GM12878 (cell line): ENCODE measurements at regions not wholly inside any gene's neighbourhood (a gene's known extent, or its start where the extent isn't known, plus 50 kb on each side); places are given as distances from the start of the nearest gene placed in this dataset.
A peak's percentile ranks its signal among the peaks of the same experiment; 100 is the strongest.

ENCODE experiments used
- ATAC-seq: fragments of 200-7000 bp; cut with Tn5 transposase; 3 replicates; pipeline ENCODE4 v1.9.1; 2020; ENCODE audit warnings: mild to moderate bottlenecking, moderate library complexity
- BruUV-seq: library from RNA; stranded (reverse); fragments of 400-500 nt; replicated peaks from 2 replicates; lab custom pipeline; 2021; lab: Mats Ljungman, UMichigan
- CTCF ChIA-PET: fragments of 300-600 bp; sonication (Branson Sonifier 250); formaldehyde crosslinking; extraction: SDS; loops from one replicate; lab custom pipeline; 2021; ENCODE audit warnings: inconsistent platforms; lab: Yijun Ruan, JAX
- POLR2A ChIA-PET: fragments of 350-600 bp; formaldehyde crosslinking; extraction: SDS; loops from one replicate; lab custom pipeline; 2021; ENCODE audit warnings: inconsistent platforms; lab: Charles Lee
- RAD21 ChIA-PET: fragments of 300-600 bp; sonication (Branson Sonifier 250); formaldehyde crosslinking; loops from one replicate; lab custom pipeline; 2023; ENCODE audit warnings: antibody characterized with exemption; ENCODE audit not compliant: unreplicated experiment; lab: Charles Lee
- SMC1A ChIA-PET: fragments of 300-600 bp; sonication (Branson Sonifier 250); formaldehyde crosslinking; loops from one replicate; lab custom pipeline; 2023; ENCODE audit not compliant: unreplicated experiment, uncharacterized antibody; lab: Charles Lee
- DNase-seq: peaks from one replicate; pipeline ENCODE4 v3.0.0-alpha.2; 2011; ENCODE audit warnings: low read depth, low spot score
- FAIRE-seq: peaks from 3 replicates; lab custom pipeline; 2011; peaks lifted over from hg19 to GRCh38; lab: Jason Lieb, UNC
- H2AFZ ChIP-seq: 2 replicates; pipeline ENCODE4 v1.6.0; 2011; ENCODE audit warnings: low read depth, low read length, control low read depth; ENCODE audit not compliant: control insufficient read depth
- H3K27ac ChIP-seq: 2 replicates; pipeline ENCODE4 v1.5.1; 2011; ENCODE audit warnings: control low read depth; ENCODE audit not compliant: control insufficient read depth, insufficient read depth
- H3K27me3 ChIP-seq, 2 experiments: replicated peaks in 1 of 2; 2 replicates each; pipeline versions ENCODE4 v1.6.0 to v1.6.1; 2011; ENCODE audit warnings: low read length in 1 of 2; ENCODE audit not compliant: control insufficient read depth in 2 of 2, insufficient read depth in 2 of 2
- H3K36me3 ChIP-seq, 2 experiments: 2 replicates each; pipeline ENCODE4 v1.5.1; 2011; ENCODE audit warnings: low read length in 1 of 2; ENCODE audit not compliant: control insufficient read depth in 2 of 2, insufficient read depth in 2 of 2
- H3K4me1 ChIP-seq: 2 replicates; pipeline ENCODE4 v1.6.1; 2011; ENCODE audit warnings: mild to moderate bottlenecking, low read length, moderate library complexity, mixed read lengths; ENCODE audit not compliant: control insufficient read depth, insufficient read depth
- H3K4me2 ChIP-seq: 2 replicates; pipeline ENCODE4 v1.6.0; 2011; ENCODE audit warnings: control low read depth; ENCODE audit not compliant: control insufficient read depth, insufficient read depth
- H3K4me3 ChIP-seq: fragments of 200-600 bp; sonication (generic); 2 replicates; pipeline ENCODE4 v1.5.1; 2016
- H3K79me2 ChIP-seq: 2 replicates; pipeline ENCODE4 v1.6.0; 2011; ENCODE audit warnings: low read length; ENCODE audit not compliant: control insufficient read depth, insufficient read depth
- H3K9ac ChIP-seq: 2 replicates; pipeline ENCODE4 v1.8.0; 2011; ENCODE audit warnings: low read length, control low read depth, mixed read lengths; ENCODE audit not compliant: control insufficient read depth, insufficient read depth
- H3K9me3 ChIP-seq: replicated peaks from 3 replicates; pipeline ENCODE4 v1.5.1; 2011; ENCODE audit warnings: mild to moderate bottlenecking, low read length; ENCODE audit not compliant: control insufficient read depth, insufficient read depth
- H4K20me1 ChIP-seq: 2 replicates; pipeline ENCODE4 v1.6.0; 2011; ENCODE audit not compliant: control insufficient read depth, insufficient read depth
- CREM ChIP-seq: IDR thresholded peaks from 2 replicates; pipeline ENCODE4 v1.6.1; 2014; ENCODE audit warnings: antibody characterized with exemption, low read depth
- CTCF ChIP-seq, 3 experiments: IDR thresholded peaks in 2 of 3; conservative IDR thresholded peaks in 1 of 3; 2 replicates each; pipeline ENCODE4 v1.5.1; 2011; ENCODE audit warnings: low read depth in 3 of 3, low read length in 3 of 3, mild to moderate bottlenecking in 3 of 3, control low read depth in 2 of 3, moderate library complexity in 2 of 3, inconsistent platforms in 1 of 3, mixed read lengths in 1 of 3; ENCODE audit not compliant: control insufficient read depth in 2 of 3, insufficient read depth in 1 of 3; ENCODE audit errors: extremely low read depth in 1 of 3
- GATAD2B ChIP-seq: fragments of 450-650 bp; conservative IDR thresholded peaks from 2 replicates; pipeline ENCODE4 v1.6.1; 2017; ENCODE audit warnings: low read depth, mild to moderate bottlenecking, moderate library complexity
- IRF4 ChIP-seq: IDR thresholded peaks from 2 replicates; pipeline ENCODE4 v1.6.1; 2011; ENCODE audit warnings: low read depth, low read length
- KAT2A ChIP-seq: conservative IDR thresholded peaks from 2 replicates; pipeline ENCODE4 v1.6.1; 2011; ENCODE audit warnings: low read depth, low read length; ENCODE audit not compliant: control insufficient read depth
- PRDM15 ChIP-seq: fragments of 450-650 bp; formaldehyde crosslinking; IDR thresholded peaks from 2 replicates; pipeline ENCODE4 v1.4.0; 2020; ENCODE audit warnings: mild to moderate bottlenecking, moderate library complexity
- RAD21 ChIP-seq: IDR thresholded peaks from 2 replicates; pipeline ENCODE4 v1.6.1; 2011; ENCODE audit warnings: mild to moderate bottlenecking, low read depth, low read length, moderate library complexity; ENCODE audit not compliant: insufficient read depth
- SP1 ChIP-seq: IDR thresholded peaks from one replicate; pipeline ENCODE4 v1.6.1; 2011; ENCODE audit warnings: low read depth, low read length
- ZBED1 ChIP-seq: IDR thresholded peaks from 2 replicates; pipeline ENCODE4 v1.6.1; 2016; ENCODE audit warnings: borderline replicate concordance
- WGBS: methylation state at CpG from one replicate; pipeline ENCODE4 v1.1.6; 2016; ENCODE audit warnings: low lambda C conversion rate; ENCODE audit not compliant: insufficient replicate concordance, insufficient coverage; ENCODE audit errors: missing lambda C conversion rate; 5-methylcytosine and 5-hydroxymethylcytosine counted together
- in situ Hi-C: fragments of 300-500 bp; cut with MboI; formaldehyde crosslinking; loops from 9 replicates; pipeline ENCODE4 v1.14.3; 2018; ENCODE audit warnings: mixed read lengths
- intact Hi-C: fragments of 100-400 bp; cut with micrococcal nuclease; formaldehyde crosslinking; loops from one replicate; pipeline ENCODE4 v1.14.2; 2022; ENCODE audit not compliant: unreplicated experiment

GRCh38 chr1:214808845-214809460 is 206.0 kb downstream of the CENPF start:
- ChIA-PET CTCF (interaction anchor here (0.9 to 1.2 kb wide), 3 partner anchors 267 to 798 kb away, joined by 3 to 5 read pairs (median 4); no protein-coding TSS in a partner anchor), RAD21 (interaction anchor here (0.6 to 1.2 kb wide), 3 partner anchors 700 to 796 kb away, joined by 3 to 5 read pairs (median 4); no protein-coding TSS in a partner anchor), SMC1A (interaction anchor here (1.0 to 1.4 kb wide), 3 partner anchors 267 to 718 kb away, joined by 3 to 5 read pairs (median 4); no protein-coding TSS in a partner anchor)
- ATAC-seq (peak; percentile 71), FAIRE-seq (no peak), DNase-seq (no peak)
- H3K36me3 ChIP-seq = no peaks in the 10 kb centered on the region
- H3K27me3 ChIP-seq = no peaks in the 10 kb centered on the region
- H3K9me3 ChIP-seq = no peaks in the 10 kb centered on the region
- 25% methylated on average over 3 of the region's 3 CpGs for WGBS
- intact Hi-C loops = loop anchor here (5.0 to 10.0 kb wide), 2 partner anchors 268 to 336 kb away; no protein-coding TSS in a partner anchor
- H3K4me1 ChIP-seq = no peaks in the 10 kb centered on the region
- H3K4me3 ChIP-seq = no peak overlapping the region
- H3K4me2 ChIP-seq = no peak overlapping the region
- no peak overlapping the region for H3K27ac ChIP-seq
- no peak overlapping the region for H3K9ac ChIP-seq
- no peak overlapping the region for H2AFZ ChIP-seq
- in situ Hi-C loops = loop anchor here (25.0 kb wide), 1 partner anchor 703 kb away; no protein-coding TSS in a partner anchor
- no TSS peak for BruUV-seq
- TF ChIP-seq IRF4 (no peak), GATAD2B (no peak), ZBED1 (no peak), SP1 (no peak), KAT2A (no peak), RAD21 (peak; percentile 42; the same call in 1 of the 2 replicates), CREM (no peak), CTCF (IDR thresholded peaks at IDR 0.05 in 2 of 3, conservative IDR thresholded peaks at IDR 0.05 in 1 of 3; ENCODE audit: control insufficient read depth in 2 of 3, extremely low read depth in 1 of 3, insufficient read depth in 1 of 3, low read depth in 3 of 3, low read length in 3 of 3) (peak in 1 of 3 experiments; percentile 32; a peak in 1 of 6 replicates), PRDM15 (CRISPR knock-in tag) (no peak)
- TF ChIP-seq, all 136 proteins: peak for 2
- Histone ChIP-seq H4K20me1 (no peaks in the 10 kb centered on the region), H3K79me2 (no peaks in the 10 kb centered on the region)
- POLR2A ChIA-PET = no interaction called here
